Gastrocnemius medialis (tissue), 4 donors: ENCODE measurements at regions not wholly inside any gene's neighbourhood (a gene's known extent, or its start where the extent isn't known, plus 50 kb on each side); places are given as distances from the start of the nearest gene placed in this dataset.

Experiments used
- ATAC-seq, 2 donors: fragments of 150-250 bp; one replicate each; pipeline ENCODE4 v1.9.1; 2016
- DNase-seq, 2 donors: peaks; one replicate each; pipeline ENCODE4 v3.0.0-alpha.2; 2019
- H3K27ac ChIP-seq, 4 donors: fragments of 200-600 bp; sonication (generic); 1 replicate in 1 of 4; 2 replicates in 3 of 4; pipeline ENCODE4 v1.5.1; 2016 to 2018; ENCODE audit warnings: mild to moderate bottlenecking in 2 of 4, moderate library complexity in 1 of 4
- H3K27me3 ChIP-seq, 3 donors: fragments of 200-600 bp; sonication (generic) in 2 of 3; 1 replicate in 1 of 3; 2 replicates in 2 of 3; pipeline versions ENCODE4 v1.5.1 to v1.6.0; 2016 to 2019; ENCODE audit warnings: mild to moderate bottlenecking in 1 of 3, moderate library complexity in 1 of 3
- H3K36me3 ChIP-seq, 2 donors: fragments of 200-600 bp; sonication (generic) in 1 of 2; one replicate each; pipeline ENCODE4 v1.5.1; 2017 to 2018
- H3K4me1 ChIP-seq, 2 donors: fragments of 200-600 bp; sonication (generic) in 1 of 2; one replicate each; pipeline ENCODE4 v1.5.1; 2016 to 2017; ENCODE audit warnings: mild to moderate bottlenecking in 2 of 2
- H3K4me3 ChIP-seq, 4 donors: fragments of 200-600 bp; sonication (generic) in 3 of 4; 1 replicate in 1 of 4; 2 replicates in 3 of 4; pipeline ENCODE4 v1.5.1; 2016 to 2019; ENCODE audit warnings: mild to moderate bottlenecking in 2 of 4
- H3K9me3 ChIP-seq, 3 donors: fragments of 200-600 bp; sonication (generic) in 2 of 3; 1 replicate in 1 of 3; 2 replicates in 2 of 3; pipeline ENCODE4 v1.5.1; 2016 to 2019
- POLR2A ChIP-seq, 2 donors: fragments of 450-650 bp; IDR thresholded peaks; one replicate each; pipeline ENCODE4 v1.6.1; 2017; ENCODE audit warnings: antibody characterized with exemption in 2 of 2, mild to moderate bottlenecking in 2 of 2, moderate library complexity in 2 of 2
- in situ Hi-C, 4 donors: fragments of 200-750 bp; cut with MboI; loops; one replicate each; pipeline versions ENCODE4 v1.15.0 to v1.8.0; 2017; ENCODE audit warnings: low sequenced_read_pairs in 4 of 4
- intact Hi-C: fragments of 100-400 bp; cut with DNase I; formaldehyde crosslinking; loops from one replicate; pipeline ENCODE4 v1.15.1; 2023; ENCODE audit warnings: low total_unique reads
- microRNA-seq, 2 donors: library from miRNA; unstranded; fragments of <30 nt; microRNA quantifications; one replicate each; pipeline ENCODE4, GENCODE V29; 2016; ENCODE audit warnings: borderline replicate concordance in 2 of 2
- TF ChIP-seq, protein P1 (sequence below), 5 experiments: fragments of 450-650 bp in 3 of 5; fragments of 200-600 bp in 2 of 5; sonication (generic) in 2 of 5; IDR thresholded peaks in 4 of 5; conservative IDR thresholded peaks in 1 of 5; 1 replicate in 4 of 5; 2 replicates in 1 of 5; pipeline ENCODE4 v1.5.1; 2016 to 2019; ENCODE audit warnings: antibody characterized with exemption in 5 of 5, mild to moderate bottlenecking in 3 of 5, moderate library complexity in 3 of 5

DNA sequence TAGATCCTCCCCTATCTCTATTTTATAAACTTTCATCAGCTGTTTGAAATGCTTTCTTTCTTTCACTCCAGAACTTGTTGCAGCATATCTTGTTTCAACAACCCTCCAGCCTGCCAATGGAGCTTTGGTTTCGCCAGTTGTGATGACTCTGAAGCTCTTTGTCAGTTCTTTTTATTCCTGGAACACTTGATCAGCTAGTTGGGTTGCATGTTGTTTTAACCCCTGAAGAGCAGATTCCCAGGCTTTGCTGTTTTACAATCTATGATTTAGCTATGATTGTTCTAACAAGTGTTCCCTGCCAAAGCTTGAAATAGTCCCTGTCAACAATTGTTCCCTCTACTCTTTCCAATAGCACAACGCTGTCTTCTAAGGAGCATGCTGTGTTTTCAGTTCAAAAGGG is 50.6 kb upstream of the FUT8 start:
- H3K4me3 ChIP-seq = no peak overlapping the region
- no peaks in the 10 kb centered on the region for H3K36me3 ChIP-seq
- in situ Hi-C loops (loop anchor here in 2 of 4 donors (25.0 kb wide), 1 partner anchor 375 kb away; the partner anchor contains the start of gene FNTB (in 2 of the 2)), intact Hi-C loops (loop anchor here (2.0 to 10.0 kb wide), 3 partner anchors 51 to 375 kb away; partner anchors contain the start of genes FNTB, FUT8 and MAX)
- peak; percentile 97 to 98 for ATAC-seq
- no peaks in the 10 kb centered on the region for H3K27me3 ChIP-seq
- peak overlapping the region; percentile 72 to 81 (median 78) for H3K27ac ChIP-seq
- peaks cover 35 to 39% of the 10 kb centered on the region in 2 donors for H3K4me1 ChIP-seq
- H3K9me3 ChIP-seq = no peaks in the 10 kb centered on the region
- TF ChIP-seq, protein P1, sequence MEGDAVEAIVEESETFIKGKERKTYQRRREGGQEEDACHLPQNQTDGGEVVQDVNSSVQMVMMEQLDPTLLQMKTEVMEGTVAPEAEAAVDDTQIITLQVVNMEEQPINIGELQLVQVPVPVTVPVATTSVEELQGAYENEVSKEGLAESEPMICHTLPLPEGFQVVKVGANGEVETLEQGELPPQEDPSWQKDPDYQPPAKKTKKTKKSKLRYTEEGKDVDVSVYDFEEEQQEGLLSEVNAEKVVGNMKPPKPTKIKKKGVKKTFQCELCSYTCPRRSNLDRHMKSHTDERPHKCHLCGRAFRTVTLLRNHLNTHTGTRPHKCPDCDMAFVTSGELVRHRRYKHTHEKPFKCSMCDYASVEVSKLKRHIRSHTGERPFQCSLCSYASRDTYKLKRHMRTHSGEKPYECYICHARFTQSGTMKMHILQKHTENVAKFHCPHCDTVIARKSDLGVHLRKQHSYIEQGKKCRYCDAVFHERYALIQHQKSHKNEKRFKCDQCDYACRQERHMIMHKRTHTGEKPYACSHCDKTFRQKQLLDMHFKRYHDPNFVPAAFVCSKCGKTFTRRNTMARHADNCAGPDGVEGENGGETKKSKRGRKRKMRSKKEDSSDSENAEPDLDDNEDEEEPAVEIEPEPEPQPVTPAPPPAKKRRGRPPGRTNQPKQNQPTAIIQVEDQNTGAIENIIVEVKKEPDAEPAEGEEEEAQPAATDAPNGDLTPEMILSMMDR (IDR thresholded peaks at IDR 0.05 in 4 of 5, conservative IDR thresholded peaks at IDR 0.05 in 1 of 5) = no peak
- no peak for TF ChIP-seq POLR2A (IDR thresholded peaks at IDR 0.05)
- DNase-seq = peak; percentile 71 to 79

Small RNAs in the stretch of these regions (microRNA-seq; reads per million reads assigned to microRNA genes)
- 0 reads per million in 2 donors for gene MIR4708
